ENCODE measurements at regions not wholly inside any gene's neighbourhood (a gene's known extent, or its start where the extent isn't known, plus 50 kb on each side); places are given as distances from the start of the nearest gene placed in this dataset.

GRCh38 chr10:107317592-107317991 lies 153.1 kb upstream of the SORCS1 start:
- H3K4me2 ChIP-seq = no peak overlapping the region
- H3K4me3 ChIP-seq = no peak overlapping the region
- H3K9ac ChIP-seq = no peak overlapping the region
- no peaks in the 10 kb centered on the region for H4K20me1 ChIP-seq
- H3K27me3 ChIP-seq = no peaks in the 10 kb centered on the region
- no peaks in the 10 kb centered on the region for H3K9me3 ChIP-seq (replicated peaks in 1 of 11)
- H3K4me1 ChIP-seq = no peaks in the 10 kb centered on the region
- H3K27ac ChIP-seq = no peak overlapping the region
- no peaks in the 10 kb centered on the region for H3K36me3 ChIP-seq
- no peak for TF ChIP-seq Cebpa-rat (IDR thresholded peaks at IDR 0.05)

- H3K9me3 ChIP-seq (replicated peaks in 1 of 11) = 0 out of 22 replicates have a peak, but pooled peaks cover 0 to 5% (median 0%) of the 10 kb centered on the region in 11 experiments
- no peaks in the 10 kb centered on the region for H3K36me3 ChIP-seq
- TF ChIP-seq Cebpa-rat (IDR thresholded peaks at IDR 0.05) = no peak
- no peak overlapping the region for H3K9ac ChIP-seq
- no peaks in the 10 kb centered on the region for H3K4me1 ChIP-seq
- no peak overlapping the region for H3K27ac ChIP-seq
- H3K4me2 ChIP-seq = no peak overlapping the region
- no peaks in the 10 kb centered on the region for H4K20me1 ChIP-seq
- H3K4me3 ChIP-seq = no peak overlapping the region
- no peaks in the 10 kb centered on the region for H3K27me3 ChIP-seq
These were observed 138.7 kb upstream of the SORCS1 start for GRCh38 chr10:107303203-107303602.

GRCh38 chr10:107299606-107300005 lies 135.1 kb upstream of the SORCS1 start:
- Histone ChIP-seq H3K27ac (no peak overlapping the region), H3K4me2 (no peak overlapping the region), H3K4me1 (no peaks in the 10 kb centered on the region), H3K36me3 (no peaks in the 10 kb centered on the region), H3K9me3 (replicated peaks in 1 of 11) (0 out of 22 replicates have a peak, but pooled peaks cover 0 to 5% (median 0%) of the 10 kb centered on the region in 11 experiments), H3K27me3 (no peaks in the 10 kb centered on the region), H3K4me3 (no peak overlapping the region), H3K9ac (no peak overlapping the region), H4K20me1 (no peaks in the 10 kb centered on the region)
- TF ChIP-seq Cebpa-rat (IDR thresholded peaks at IDR 0.05) = no peak

- peaks cover 0 to 14% (median 0%) of the 10 kb centered on the region in 11 experiments; a peak in 5 of 22 replicates for H3K9me3 ChIP-seq (replicated peaks in 1 of 11)
- TF ChIP-seq Cebpa-rat (IDR thresholded peaks at IDR 0.05) = no peak
- H3K27ac ChIP-seq = no peak overlapping the region
- H3K4me2 ChIP-seq = no peak overlapping the region
- H3K4me1 ChIP-seq = no peaks in the 10 kb centered on the region
- H4K20me1 ChIP-seq = no peaks in the 10 kb centered on the region
- H3K4me3 ChIP-seq = no peak overlapping the region
- H3K9ac ChIP-seq = no peak overlapping the region
- H3K36me3 ChIP-seq = no peaks in the 10 kb centered on the region
- no peaks in the 10 kb centered on the region for H3K27me3 ChIP-seq
These were observed 119.7 kb upstream of the SORCS1 start for GRCh38 chr10:107284187-107284586.

- Histone ChIP-seq H3K4me2 (no peak overlapping the region), H3K27me3 (no peaks in the 10 kb centered on the region), H3K4me3 (no peak overlapping the region), H3K9me3 (replicated peaks in 1 of 11) (peaks cover 0 to 10% (median 0%) of the 10 kb centered on the region in 11 experiments; a peak in 4 of 22 replicates), H3K27ac (no peak overlapping the region), H4K20me1 (no peaks in the 10 kb centered on the region), H3K9ac (no peak overlapping the region), H3K36me3 (no peaks in the 10 kb centered on the region), H3K4me1 (no peaks in the 10 kb centered on the region)
- peak in 6 of 11 experiments; percentile 21 to 91 (median 47); a peak in 7 of 22 replicates for TF ChIP-seq Cebpa-rat (IDR thresholded peaks at IDR 0.05)
These were observed 115.8 kb upstream of the SORCS1 start for GRCh38 chr10:107280293-107280692.

- Histone ChIP-seq H3K27me3 (no peaks in the 10 kb centered on the region), H3K36me3 (no peaks in the 10 kb centered on the region), H3K27ac (no peak overlapping the region), H3K4me3 (no peak overlapping the region), H3K9me3 (replicated peaks in 1 of 11) (peaks cover 0 to 7% (median 0%) of the 10 kb centered on the region in 11 experiments; a peak in 4 of 22 replicates), H3K9ac (no peak overlapping the region), H4K20me1 (no peaks in the 10 kb centered on the region), H3K4me1 (no peaks in the 10 kb centered on the region), H3K4me2 (no peak overlapping the region)
- TF ChIP-seq Cebpa-rat (IDR thresholded peaks at IDR 0.05) = no peak
These were observed 113.1 kb upstream of the SORCS1 start for GRCh38 chr10:107277591-107277990.

GRCh38 chr10:107275806-107276205 lies 111.3 kb upstream of the SORCS1 start:
- Histone ChIP-seq H3K36me3 (no peaks in the 10 kb centered on the region), H3K27ac (no peak overlapping the region), H3K4me1 (no peaks in the 10 kb centered on the region), H3K4me2 (no peak overlapping the region), H3K4me3 (no peak overlapping the region), H3K9me3 (replicated peaks in 1 of 11) (no peaks in the 10 kb centered on the region), H4K20me1 (no peaks in the 10 kb centered on the region), H3K27me3 (no peaks in the 10 kb centered on the region), H3K9ac (no peak overlapping the region)
- no peak for TF ChIP-seq Cebpa-rat (IDR thresholded peaks at IDR 0.05)

- TF ChIP-seq Cebpa-rat (IDR thresholded peaks at IDR 0.05) = no peak
- H3K9ac ChIP-seq = no peak overlapping the region
- H3K27ac ChIP-seq = no peak overlapping the region
- H3K4me1 ChIP-seq = peaks cover 0 to 7% (median 0%) of the 10 kb centered on the region in 10 experiments; a peak in 2 of 20 replicates
- no peaks in the 10 kb centered on the region for H3K9me3 ChIP-seq (replicated peaks in 1 of 11)
- no peak overlapping the region for H3K4me2 ChIP-seq
- H3K36me3 ChIP-seq = no peaks in the 10 kb centered on the region
- no peaks in the 10 kb centered on the region for H4K20me1 ChIP-seq
- H3K4me3 ChIP-seq = no peak overlapping the region
- H3K27me3 ChIP-seq = no peaks in the 10 kb centered on the region
These were observed 105.1 kb upstream of the SORCS1 start for GRCh38 chr10:107269626-107270025.

GRCh38 chr10:107264742-107265141 lies 100.2 kb upstream of the SORCS1 start:
- H3K4me1 ChIP-seq = peaks cover 0 to 7% (median 0%) of the 10 kb centered on the region in 10 experiments; a peak in 2 of 20 replicates
- H4K20me1 ChIP-seq = no peaks in the 10 kb centered on the region

GRCh38 chr10:107244122-107244521 lies 79.6 kb upstream of the SORCS1 start:
- Histone ChIP-seq H4K20me1 (no peaks in the 10 kb centered on the region), H3K9me3 (replicated peaks in 1 of 11) (no peaks in the 10 kb centered on the region), H3K4me3 (no peak overlapping the region), H3K36me3 (no peaks in the 10 kb centered on the region), H3K27me3 (no peaks in the 10 kb centered on the region), H3K4me1 (no peaks in the 10 kb centered on the region), H3K27ac (no peak overlapping the region), H3K9ac (no peak overlapping the region), H3K4me2 (no peak overlapping the region)
- no peak for TF ChIP-seq Cebpa-rat (IDR thresholded peaks at IDR 0.05)

More at GRCh38 chr10:107264742-107265141, 100.2 kb upstream of the SORCS1 start:
- Histone ChIP-seq H3K27me3 (no peaks in the 10 kb centered on the region), H3K4me2 (no peak overlapping the region), H3K9ac (no peak overlapping the region), H3K36me3 (no peaks in the 10 kb centered on the region), H3K4me3 (no peak overlapping the region), H3K9me3 (replicated peaks in 1 of 11) (no peaks in the 10 kb centered on the region), H3K27ac (no peak overlapping the region)
- no peak for TF ChIP-seq Cebpa-rat (IDR thresholded peaks at IDR 0.05)

All from BLaER1 treated with 17β-estradiol and CSF1 and Interleukin-3, amounts not matched to agents 10 nM and 100 nM (cell line).